ENCODE measurements at regions not wholly inside any gene's neighbourhood (a gene's known extent, or its start where the extent isn't known, plus 50 kb on each side); places are given as distances from the start of the nearest gene placed in this dataset.

GRCh38 chr2:193627187-193627926 is 1432.6 kb upstream of the TMEFF2 start:
- no peaks in the 10 kb centered on the region for H3K27me3 ChIP-seq (ENCODE audit: control insufficient read depth in 2 of 2, insufficient read depth in 2 of 2, low read length in 2 of 2)
- intact Hi-C loops (cut with micrococcal nuclease), result no loop called here
- no peak for TF ChIP-seq CTCF (IDR thresholded peaks at IDR 0.05)
- H3K4me3 ChIP-seq (replicated peaks in 1 of 3; ENCODE audit: low read depth in 2 of 3, low read length in 3 of 3), result no peak overlapping the region
- H3K9ac ChIP-seq (ENCODE audit: insufficient read depth, low read length, poor library complexity, severe bottlenecking), result no peak overlapping the region
- H2AFZ ChIP-seq (ENCODE audit: insufficient read depth, low read depth, low read length, poor library complexity, severe bottlenecking), result no peak overlapping the region
- H3K4me1 ChIP-seq (ENCODE audit: control insufficient read depth in 1 of 2, insufficient read depth in 2 of 2, low read length in 2 of 2), result no peaks in the 10 kb centered on the region
- H3K9me3 ChIP-seq (replicated peaks in 1 of 2; ENCODE audit: control insufficient read depth in 1 of 2, insufficient read depth in 1 of 2, low read length in 2 of 2), result peaks cover 17 to 20% of the 10 kb centered on the region in 2 donors
- H3K36me3 ChIP-seq (replicated peaks in 1 of 2; ENCODE audit: control insufficient read depth in 1 of 2, insufficient read depth in 2 of 2, low read length in 2 of 2), result no peaks in the 10 kb centered on the region
- Mint-ChIP-seq H3K4me3 (no peak overlapping the region), H3K36me3 (no peaks in the 10 kb centered on the region), H3K4me1 (no peaks in the 10 kb centered on the region), H3K27me3 (ENCODE audit: low read depth in 3 of 3) (no peaks in the 10 kb centered on the region), H3K9me3 (peaks cover 5 to 18% (median 8%) of the 10 kb centered on the region in 7 donors), H3K27ac (no peak overlapping the region)
- no peaks in the 10 kb centered on the region for H4K20me1 ChIP-seq (ENCODE audit: insufficient read depth, low read length)
- no peaks in the 10 kb centered on the region for H3K79me2 ChIP-seq (ENCODE audit: insufficient read depth, low read length)
- no peak overlapping the region for H3K27ac ChIP-seq (ENCODE audit: low read depth in 1 of 2, low read length in 2 of 2)
- H3K4me2 ChIP-seq (replicated peaks; ENCODE audit: extremely low read depth, low read length, poor library complexity, severe bottlenecking), result no peak overlapping the region
- 100% methylated on average over 1 of the region's 3 CpGs for WGBS (ENCODE audit: insufficient coverage)
- no peak for DNase-seq

GRCh38 chr2:193608451-193608850 is 1413.7 kb upstream of the TMEFF2 start:
- H3K4me3 Mint-ChIP-seq, result no peak overlapping the region
- H3K9ac ChIP-seq (ENCODE audit: insufficient read depth, low read length, poor library complexity, severe bottlenecking), result no peak overlapping the region
- intact Hi-C loops (cut with micrococcal nuclease), result no loop called here
- H3K4me1 Mint-ChIP-seq, result no peaks in the 10 kb centered on the region
- no peaks in the 10 kb centered on the region for H3K9me3 ChIP-seq (replicated peaks in 1 of 2; ENCODE audit: control insufficient read depth in 1 of 2, insufficient read depth in 1 of 2, low read length in 2 of 2)
- H3K4me2 ChIP-seq (replicated peaks; ENCODE audit: extremely low read depth, low read length, poor library complexity, severe bottlenecking), result no peak overlapping the region
- no peak for DNase-seq
- no peak overlapping the region for H3K4me3 ChIP-seq (replicated peaks in 1 of 3; ENCODE audit: low read depth in 2 of 3, low read length in 3 of 3)
- H3K36me3 ChIP-seq (replicated peaks in 1 of 2; ENCODE audit: control insufficient read depth in 1 of 2, insufficient read depth in 2 of 2, low read length in 2 of 2), result no peaks in the 10 kb centered on the region
- TF ChIP-seq CTCF (IDR thresholded peaks at IDR 0.05), result no peak
- H3K27ac ChIP-seq (ENCODE audit: low read depth in 1 of 2, low read length in 2 of 2), result no peak overlapping the region
- no peaks in the 10 kb centered on the region for H3K4me1 ChIP-seq (ENCODE audit: control insufficient read depth in 1 of 2, insufficient read depth in 2 of 2, low read length in 2 of 2)
- no peaks in the 10 kb centered on the region for H3K79me2 ChIP-seq (ENCODE audit: insufficient read depth, low read length)
- peaks cover 0 to 6% (median 0%) of the 10 kb centered on the region in 7 donors for H3K9me3 Mint-ChIP-seq
- H3K27me3 Mint-ChIP-seq (ENCODE audit: low read depth in 3 of 3), result no peaks in the 10 kb centered on the region
- no peaks in the 10 kb centered on the region for H3K27me3 ChIP-seq (ENCODE audit: control insufficient read depth in 2 of 2, insufficient read depth in 2 of 2, low read length in 2 of 2)
- no peaks in the 10 kb centered on the region for H3K36me3 Mint-ChIP-seq
- no peak overlapping the region for H2AFZ ChIP-seq (ENCODE audit: insufficient read depth, low read depth, low read length, poor library complexity, severe bottlenecking)
- H3K27ac Mint-ChIP-seq, result no peak overlapping the region
- no peaks in the 10 kb centered on the region for H4K20me1 ChIP-seq (ENCODE audit: insufficient read depth, low read length)

Data from CD14-positive monocyte (primary cell).